Esophagus muscularis mucosa (tissue), 3 donors: ENCODE measurements at regions not wholly inside any gene's neighbourhood (a gene's known extent, or its start where the extent isn't known, plus 50 kb on each side); places are given as distances from the start of the nearest gene placed in this dataset.

Experiments used
- CTCF ChIP-seq, 3 experiments: fragments of 200-600 bp in 2 of 3; fragments of 450-650 bp in 1 of 3; sonication (generic) in 2 of 3; IDR thresholded peaks; one replicate each; pipeline ENCODE4 v1.5.1; 2017 to 2019; ENCODE audit warnings: antibody characterized with exemption in 3 of 3, mild to moderate bottlenecking in 2 of 3, moderate library complexity in 1 of 3
- POLR2A ChIP-seq: fragments of 450-650 bp; IDR thresholded peaks from one replicate; pipeline ENCODE4 v1.6.1; 2017; ENCODE audit warnings: antibody characterized with exemption, moderate library complexity, mild to moderate bottlenecking, low read depth
- POLR2AphosphoS5 ChIP-seq, 2 donors: sonication (generic); formaldehyde crosslinking; IDR thresholded peaks; one replicate each; pipeline ENCODE4 v1.6.1; 2017; ENCODE audit warnings: antibody characterized with exemption in 2 of 2

DNA sequence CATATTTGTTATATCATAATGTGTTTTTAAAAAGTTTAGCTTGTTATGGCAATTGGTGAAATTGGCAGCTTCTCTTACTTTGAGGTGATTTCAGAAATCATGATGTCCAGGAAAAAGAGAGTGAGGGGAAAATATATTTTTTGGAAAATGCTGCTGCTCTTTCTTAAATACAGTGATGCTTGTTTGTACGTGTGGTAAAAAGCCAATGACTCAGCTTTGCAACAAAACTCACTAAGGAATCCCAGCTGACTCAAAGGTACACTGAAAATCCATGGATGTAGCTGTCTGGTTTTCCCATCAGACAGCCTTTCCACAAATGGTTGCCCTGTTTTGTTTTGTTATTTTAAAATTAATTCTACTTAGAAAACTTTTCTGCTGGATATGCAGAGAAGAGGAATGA, 306.4 kb upstream of the PAPPA start:
- no peak for TF ChIP-seq CTCF (IDR thresholded peaks at IDR 0.05)
- TF ChIP-seq POLR2A, result no peak
- no peak for TF ChIP-seq POLR2AphosphoS5 (IDR thresholded peaks at IDR 0.05)
